ENCODE measurements at regions not wholly inside any gene's neighbourhood (a gene's known extent, or its start where the extent isn't known, plus 50 kb on each side); places are given as distances from the start of the nearest gene placed in this dataset.

- TF ChIP-seq CTCF (IDR thresholded peaks at IDR 0.05; ENCODE audit: insufficient read depth, low read length, poor library complexity, severe bottlenecking) (no peak), EZH2phosphoT487 (conservative IDR thresholded peaks at IDR 0.05; ENCODE audit: low read length) (no peak)
Observed at GRCh38 chr6:49326347-49326746, 136.7 kb downstream of the MMUT start.
